HL-60 (cell line): ENCODE measurements at regions not wholly inside any gene's neighbourhood (a gene's known extent, or its start where the extent isn't known, plus 50 kb on each side); places are given as distances from the start of the nearest gene placed in this dataset.

Experiments used
- CTCF ChIP-seq: IDR thresholded peaks from one replicate; pipeline ENCODE4 v1.5.1; 2011; ENCODE audit warnings: low read length, control low read depth, inconsistent platforms; ENCODE audit not compliant: insufficient read depth
- POLR2AphosphoS5 ChIP-seq: IDR thresholded peaks from 2 replicates; pipeline ENCODE4 v1.6.1; 2012; ENCODE audit warnings: low read depth
- SPI1 ChIP-seq: IDR thresholded peaks from 2 replicates; pipeline ENCODE4 v1.6.1; 2012; ENCODE audit warnings: low read depth, mild to moderate bottlenecking, borderline replicate concordance

GRCh38 chr9:28163619-28164018, 590.3 kb upstream of the C9orf72 start:
- TF ChIP-seq POLR2AphosphoS5 (no peak), SPI1 (no peak), CTCF (no peak)
